ENCODE measurements at regions not wholly inside any gene's neighbourhood (a gene's known extent, or its start where the extent isn't known, plus 50 kb on each side); places are given as distances from the start of the nearest gene placed in this dataset.

DNA sequence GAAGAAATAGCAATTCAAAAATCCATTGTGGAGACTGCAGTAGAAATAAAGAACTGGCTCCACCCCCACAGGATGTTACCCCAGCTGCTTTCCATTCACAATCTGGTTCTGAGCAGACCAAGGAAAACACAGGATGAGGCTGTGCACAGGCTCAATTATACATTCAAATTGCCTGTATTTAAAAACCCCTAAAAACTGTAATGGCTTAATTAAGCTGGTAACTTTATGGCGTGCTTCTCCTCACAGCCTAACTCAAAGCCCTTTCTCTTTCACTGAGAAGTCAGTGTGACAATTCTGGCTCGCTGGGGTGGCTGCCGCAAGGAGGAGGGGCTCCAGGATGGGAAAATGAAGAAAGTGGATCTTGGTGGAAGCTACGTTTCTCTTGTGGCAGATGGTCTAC, 1191.1 kb downstream of the SORCS1 start:
- DNase-seq: peak; percentile 5

DNA sequence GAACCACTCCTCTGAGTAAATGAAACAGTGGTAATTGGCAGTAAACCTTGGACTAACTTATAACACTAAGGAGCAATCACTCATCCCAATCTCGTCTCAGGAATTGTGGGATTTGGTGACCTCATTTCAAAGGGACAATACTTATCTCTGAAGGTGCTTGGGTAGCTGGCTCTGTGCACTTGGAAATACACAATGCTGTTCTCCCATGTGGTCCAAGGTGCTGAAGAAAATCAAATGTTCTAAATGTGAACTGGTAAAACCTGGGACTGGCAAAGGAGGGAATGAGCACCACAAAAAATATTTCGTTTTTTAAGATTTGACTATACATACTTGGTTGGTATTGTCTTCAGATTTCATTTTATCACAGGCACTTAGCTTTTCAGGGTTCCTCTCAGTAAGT, 1193.0 kb downstream of the SORCS1 start:
- no peak for DNase-seq

DNA sequence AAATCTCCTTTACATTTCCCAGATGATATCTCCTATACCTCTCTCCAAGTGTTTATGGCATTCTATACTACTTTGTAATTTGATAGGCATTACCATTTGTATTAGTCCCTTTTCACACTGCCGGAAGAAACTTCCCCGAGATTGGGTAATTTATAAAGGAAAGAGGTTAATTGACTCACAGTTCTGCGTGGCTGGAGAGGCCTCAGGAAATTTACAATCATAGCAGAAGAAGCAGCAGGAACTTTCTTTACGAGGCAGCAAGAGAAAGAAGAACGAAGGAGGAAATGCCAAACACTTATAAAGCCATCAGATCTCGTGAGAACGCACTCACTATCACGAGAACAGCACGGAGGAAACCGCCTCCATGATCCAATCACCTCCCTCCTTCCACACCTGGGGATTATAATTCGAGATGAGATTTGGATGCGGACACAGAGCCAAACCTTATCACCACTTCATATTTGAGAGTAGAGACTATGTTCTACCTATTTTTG, 1194.6 kb downstream of the SORCS1 start:
- no peak for DNase-seq

DNA sequence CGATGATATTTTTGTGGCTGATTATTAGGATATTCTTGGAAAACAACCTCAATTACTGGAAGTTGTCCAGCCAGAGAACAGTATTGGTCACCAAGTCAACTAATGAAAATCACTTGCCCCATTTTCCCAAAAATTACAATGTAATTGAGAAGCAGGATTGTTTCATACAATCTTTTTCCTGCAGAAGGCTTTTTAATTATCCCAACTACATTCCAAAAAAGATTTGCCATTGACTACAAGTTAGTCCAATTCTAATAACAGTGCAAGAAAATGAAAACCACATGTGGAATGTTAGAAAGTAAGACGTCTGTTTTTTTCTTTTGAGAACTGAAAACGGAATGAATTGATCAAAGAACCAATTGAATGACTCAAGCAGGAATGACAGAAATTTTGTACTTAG, 1195.8 kb downstream of the SORCS1 start:
- DNase-seq: no peak

DNA sequence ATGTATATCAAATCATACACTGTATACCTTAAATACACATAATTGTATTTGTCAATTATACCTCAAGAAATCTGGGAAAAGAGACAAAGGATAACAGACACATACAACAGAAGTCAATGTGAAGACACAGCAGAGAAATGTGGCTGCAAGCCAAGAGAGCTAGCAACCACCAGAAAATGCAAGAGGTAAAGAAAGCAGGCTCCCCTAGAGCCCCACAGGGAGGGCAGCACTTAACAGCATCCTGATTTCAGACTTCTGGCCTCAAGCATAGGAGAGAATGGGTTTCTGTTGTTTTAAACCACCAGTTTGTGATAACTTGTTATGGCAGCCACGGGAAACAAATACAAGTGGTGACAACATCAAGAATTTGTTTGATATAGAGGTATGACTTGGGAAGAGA, 1197.2 kb downstream of the SORCS1 start:
- no peak for DNase-seq

DNA sequence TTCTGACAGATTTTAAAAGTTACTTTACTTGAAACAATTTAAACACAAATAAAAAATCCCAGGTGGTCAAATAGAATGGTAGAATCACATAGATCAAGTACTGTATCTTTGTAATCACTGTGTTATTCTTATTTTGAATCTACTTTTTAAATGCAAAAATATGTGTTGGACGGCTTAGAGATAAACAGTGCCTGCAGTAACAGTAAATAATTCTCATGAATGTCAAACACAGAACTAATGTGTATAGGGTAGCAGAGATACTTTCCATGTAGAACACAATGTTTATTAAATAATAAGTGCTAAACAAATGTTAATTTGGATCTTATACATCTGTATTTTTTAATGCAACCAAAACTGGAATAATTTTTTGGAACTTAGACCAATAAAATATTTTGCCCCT, 1199.4 kb downstream of the SORCS1 start:
- DNase-seq: no peak

DNA sequence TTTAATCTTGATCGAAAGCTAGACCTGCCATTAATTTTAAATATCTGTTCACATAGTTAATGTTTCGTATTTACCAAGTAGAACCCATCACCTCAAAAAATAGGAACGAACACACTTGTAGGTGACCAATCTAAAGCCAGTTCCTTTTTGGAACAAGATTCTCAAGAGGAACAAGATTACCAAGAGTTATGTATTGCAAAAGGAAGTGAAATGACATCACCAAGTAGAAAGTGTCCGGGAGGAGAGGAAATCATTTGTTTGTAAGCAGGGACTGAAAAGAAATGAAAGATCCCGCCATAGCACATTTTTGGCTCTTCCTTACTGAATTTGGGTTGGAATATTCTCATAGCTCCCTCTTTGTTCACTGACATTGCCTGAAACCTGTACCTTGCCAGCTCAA, 1200.5 kb downstream of the SORCS1 start:
- DNase-seq: no peak

DNA sequence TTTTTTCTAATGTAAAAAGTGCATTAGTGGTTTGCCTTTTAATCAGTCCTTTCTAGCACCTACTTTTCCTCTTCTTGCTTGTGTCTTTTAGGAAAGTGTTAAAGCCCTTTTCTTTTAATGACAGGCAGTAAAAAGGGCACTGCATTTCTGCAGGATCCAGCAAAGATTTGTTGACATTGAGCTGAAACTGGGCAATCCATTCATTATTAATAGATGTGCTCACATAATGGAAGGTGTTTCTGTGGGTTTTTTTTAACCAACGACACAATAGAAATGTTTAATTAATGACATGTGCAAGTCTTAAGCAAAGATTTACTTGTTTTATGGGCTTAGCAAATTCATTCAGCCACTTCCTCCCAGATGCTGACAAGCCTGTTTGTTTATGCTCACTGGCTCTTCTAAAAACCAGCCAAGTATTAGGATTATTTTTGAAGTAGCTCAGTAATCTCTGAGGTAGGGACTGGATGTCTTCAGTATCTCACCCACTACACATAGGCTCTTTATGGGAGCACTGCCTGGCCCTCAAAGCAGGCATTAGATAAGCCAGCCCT, 1201.1 kb downstream of the SORCS1 start:
- no peak for DNase-seq

DNA sequence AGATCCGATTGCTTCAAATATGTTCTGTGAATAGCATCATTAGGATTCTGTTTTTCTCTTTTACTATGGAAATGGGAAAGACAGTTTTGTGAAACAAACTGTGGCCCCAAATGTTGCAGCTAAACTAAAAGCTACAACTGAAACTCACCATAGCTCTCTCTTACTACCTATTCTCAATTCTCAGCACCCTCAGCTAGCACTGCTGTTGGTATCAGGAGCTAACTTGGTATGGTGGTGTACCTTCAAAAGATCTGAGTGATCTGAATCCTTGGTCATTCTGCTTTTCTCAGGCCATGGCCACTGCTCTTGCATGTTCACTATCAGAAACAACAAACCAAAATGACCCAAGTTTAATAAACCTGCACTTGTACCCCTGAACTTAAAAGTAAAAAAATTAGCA, 1208.0 kb downstream of the SORCS1 start:
- no peak for DNase-seq

DNA sequence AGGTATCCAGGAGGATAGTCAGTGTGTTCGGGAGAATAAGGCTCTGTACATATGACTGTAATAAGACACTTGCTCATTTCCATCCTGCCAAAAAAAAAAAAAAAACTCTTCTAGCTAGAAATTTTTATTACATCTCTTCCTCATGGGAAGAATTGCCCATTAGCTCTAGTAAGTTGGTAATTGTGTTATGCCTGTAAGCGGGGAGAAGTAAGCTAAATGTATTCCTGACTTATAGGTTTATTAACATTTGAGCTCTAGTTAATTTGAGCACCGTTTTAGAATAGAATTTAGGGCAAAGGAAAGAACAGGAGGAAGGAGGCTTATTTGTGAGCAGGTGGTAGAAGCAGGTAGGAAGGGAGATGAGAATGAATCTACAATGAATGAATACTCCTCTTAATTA, 1210.6 kb downstream of the SORCS1 start:
- DNase-seq: no peak

DNA sequence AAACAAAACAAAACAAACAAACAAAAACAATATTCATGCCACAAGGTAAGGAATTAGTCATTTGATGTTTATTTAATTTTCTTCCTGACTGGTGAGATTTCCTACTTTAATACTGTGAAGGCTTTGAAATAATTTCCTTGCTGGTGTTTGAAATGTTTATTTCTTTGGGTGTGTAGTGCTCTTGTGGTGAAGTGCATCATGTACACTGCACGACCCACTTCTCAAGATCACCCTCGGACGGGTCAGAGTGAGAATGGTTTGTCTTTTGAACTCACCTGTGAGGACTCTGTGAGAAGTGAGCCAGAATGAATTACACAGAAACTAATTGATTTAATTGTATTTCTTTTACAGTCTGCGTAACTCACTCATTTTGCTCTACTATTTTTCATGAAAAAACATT, 1211.5 kb downstream of the SORCS1 start:
- DNase-seq: no peak

DNA sequence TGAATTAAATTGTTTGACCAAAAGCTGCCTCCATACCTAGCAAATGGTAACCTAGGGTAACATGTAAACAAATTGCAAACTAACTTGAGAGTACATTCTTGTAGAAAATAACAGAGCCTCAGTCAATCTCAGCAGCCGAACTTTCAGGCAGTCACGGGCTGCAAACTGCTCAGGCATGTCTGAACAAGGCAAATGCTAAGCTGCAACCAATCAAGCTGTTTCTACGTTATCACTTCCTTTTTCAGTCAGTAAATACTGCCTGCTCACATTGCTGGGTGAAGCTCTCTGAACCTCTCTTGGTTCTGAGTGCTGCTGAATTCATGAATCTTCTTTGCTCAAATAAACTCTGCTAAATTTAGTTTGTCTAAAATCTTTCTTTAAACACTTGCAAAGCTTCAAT, 1212.4 kb downstream of the SORCS1 start:
- DNase-seq: peak; percentile 22

DNA sequence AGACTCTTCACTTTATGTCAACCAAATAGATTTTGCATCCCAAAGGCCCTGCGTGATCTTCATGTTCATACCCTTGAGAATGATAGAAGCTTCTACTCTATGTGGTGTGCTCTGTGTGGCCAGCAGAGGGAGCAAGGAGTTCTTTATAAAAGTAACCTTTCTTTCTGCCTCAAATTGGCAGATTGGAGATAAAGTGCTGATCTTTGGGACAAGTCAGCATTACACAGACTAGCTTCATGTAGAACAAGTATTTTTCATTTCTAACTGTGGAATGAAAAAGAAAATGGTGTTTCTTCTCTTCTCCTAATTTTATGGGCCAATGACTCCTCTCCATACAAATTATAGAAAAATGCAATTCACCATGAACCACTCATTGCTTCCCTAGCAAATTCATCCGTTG, 1214.1 kb downstream of the SORCS1 start:
- DNase-seq: peak; percentile 54

DNA sequence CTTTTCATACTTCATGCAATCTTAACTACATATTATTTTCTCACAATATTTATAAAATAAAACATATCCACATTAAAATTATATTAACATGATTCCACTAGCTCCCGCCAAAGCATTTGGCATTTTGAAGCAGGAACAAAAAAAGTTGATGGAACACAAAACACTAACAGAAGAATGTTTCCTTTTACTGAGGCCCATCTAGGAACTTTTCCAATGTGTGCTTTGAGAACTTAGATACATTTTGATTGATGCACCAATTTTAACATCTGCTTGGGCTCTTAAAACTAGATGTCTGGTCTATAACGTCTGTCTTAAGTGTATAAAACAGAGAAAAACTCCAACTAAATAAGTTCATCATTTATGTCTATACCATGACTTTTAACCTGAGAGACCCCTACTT, 1214.8 kb downstream of the SORCS1 start:
- DNase-seq: no peak

DNA sequence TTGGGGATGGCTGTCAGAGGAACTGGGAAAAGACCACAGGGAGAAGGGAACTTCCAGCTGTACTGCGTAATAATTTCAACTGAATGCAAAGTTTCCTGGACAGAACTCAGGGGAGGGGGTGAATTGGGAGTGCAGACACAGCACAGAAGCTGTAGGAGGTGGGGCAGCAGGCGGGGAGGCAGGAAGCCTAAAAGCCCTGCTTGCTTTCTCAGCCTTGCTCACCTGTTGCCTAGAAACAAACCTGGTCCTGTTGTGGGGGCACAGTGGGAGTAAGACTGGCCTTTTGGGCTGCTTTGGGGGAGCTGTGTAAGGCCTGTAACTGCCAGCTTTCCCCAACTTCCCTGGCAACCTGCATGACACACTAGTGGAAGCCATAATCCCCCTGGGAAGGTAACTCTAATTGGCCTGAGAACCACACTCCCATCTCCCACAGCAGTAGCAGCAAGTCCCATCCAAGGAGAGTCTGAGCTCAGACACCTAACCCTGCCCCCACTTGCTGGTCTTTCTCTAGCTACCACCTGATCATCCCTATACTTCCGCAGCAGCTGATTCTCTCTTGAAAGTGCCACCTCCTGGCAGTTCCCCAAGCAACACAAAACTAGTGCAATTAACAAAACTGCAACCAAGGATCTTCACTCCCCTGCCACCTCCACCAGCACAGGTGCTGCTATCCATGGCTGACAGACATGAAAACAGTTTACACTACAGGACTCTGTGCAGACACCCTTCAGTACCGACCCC, 1239.3 kb downstream of the SORCS1 start:
- no peak for DNase-seq

DNA sequence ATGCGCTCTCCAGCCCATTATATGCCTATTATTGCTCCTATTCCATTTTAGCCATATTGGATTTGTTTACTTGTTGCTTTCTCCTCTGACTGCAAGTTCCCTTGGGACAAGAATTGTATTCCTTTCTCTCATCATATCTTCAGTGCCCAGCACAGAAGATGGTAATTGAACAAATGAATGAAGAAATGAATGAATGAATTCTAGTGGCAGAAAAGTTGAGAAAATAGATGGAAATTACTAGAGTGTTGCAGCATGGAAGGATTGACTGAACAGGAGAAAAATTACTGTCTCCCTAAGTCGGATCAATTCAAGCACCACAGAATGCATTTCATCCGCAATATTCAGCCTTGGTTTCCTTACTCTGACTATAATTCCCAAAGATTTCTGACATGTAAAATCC, 1243.2 kb downstream of the SORCS1 start:
- DNase-seq: no peak

DNA sequence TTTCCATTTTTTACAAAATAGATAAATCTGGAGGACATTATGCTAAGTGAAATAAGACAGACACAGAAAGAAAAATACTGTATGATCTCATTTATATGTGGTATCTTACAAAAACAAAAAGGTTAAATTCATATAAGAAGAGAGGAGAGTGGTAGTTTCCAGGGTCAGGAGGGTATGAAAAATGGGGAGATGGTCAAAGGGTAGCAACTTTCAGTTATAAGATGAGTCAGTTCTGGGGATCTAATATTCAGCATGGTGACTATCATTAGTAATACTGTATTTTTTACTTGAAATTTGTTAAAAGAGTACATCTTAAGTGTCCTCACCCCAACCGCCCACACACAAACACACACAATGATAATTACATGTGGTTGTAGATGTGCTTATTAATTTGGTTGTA, 1250.1 kb downstream of the SORCS1 start:
- no peak for DNase-seq

DNA sequence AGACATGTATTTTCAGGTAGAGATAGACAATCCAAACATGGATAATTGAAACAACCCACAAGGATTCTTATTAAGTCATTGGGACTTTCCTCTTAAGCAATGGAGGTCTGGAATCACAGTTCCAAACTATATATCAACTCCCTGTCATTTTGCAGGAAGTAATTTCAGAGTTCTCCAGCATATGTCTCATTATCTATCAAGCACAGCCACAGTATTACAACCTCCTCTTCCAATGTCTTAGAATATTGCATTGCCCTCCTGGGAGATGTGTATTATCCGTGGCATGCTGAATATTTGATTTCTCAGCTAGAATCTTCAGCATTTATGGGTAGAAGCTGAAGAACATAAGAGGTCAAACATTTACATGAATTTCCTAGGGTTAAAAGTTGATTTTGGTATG, 1255.8 kb downstream of the SORCS1 start:
- no peak for DNase-seq

DNA sequence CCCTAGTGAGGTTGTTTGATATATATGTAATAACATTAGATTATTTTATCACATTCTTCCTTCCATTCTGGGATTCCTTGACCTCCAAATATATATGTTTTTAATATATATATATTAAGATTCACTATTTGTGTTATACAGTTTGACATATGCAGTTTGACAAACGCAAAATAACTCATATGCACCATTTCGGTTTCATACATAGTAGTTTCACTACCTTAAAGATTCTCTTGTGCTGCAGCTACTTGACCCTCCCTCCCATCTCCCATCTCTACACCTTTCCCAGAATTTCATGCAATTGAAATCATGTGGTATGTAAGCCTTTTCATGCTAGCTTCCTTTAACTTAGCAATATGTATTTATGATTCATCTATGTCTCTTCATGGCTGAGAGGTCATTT, 1244.4 kb downstream of the SORCS3 start:
- no peak for DNase-seq

DNA sequence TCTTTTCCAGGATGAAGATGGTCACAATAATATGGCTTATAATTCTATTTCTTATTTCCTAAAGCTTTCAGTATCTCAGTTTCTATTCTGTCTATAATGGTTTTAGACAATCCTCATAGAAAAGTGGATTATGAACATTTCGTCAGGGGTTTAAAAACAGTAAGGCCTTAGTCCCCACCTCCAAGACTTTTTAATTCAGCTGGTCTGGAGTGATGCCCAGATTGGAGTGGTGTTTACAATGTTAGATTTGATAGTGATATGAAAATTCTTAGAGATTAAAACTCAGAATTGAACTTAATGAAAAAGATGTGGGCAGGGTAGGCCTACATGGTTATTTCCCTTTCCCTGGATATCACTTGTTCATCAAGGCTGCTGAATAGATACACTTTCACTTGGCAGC, 1238.3 kb downstream of the SORCS3 start:
- no peak for DNase-seq

DNA sequence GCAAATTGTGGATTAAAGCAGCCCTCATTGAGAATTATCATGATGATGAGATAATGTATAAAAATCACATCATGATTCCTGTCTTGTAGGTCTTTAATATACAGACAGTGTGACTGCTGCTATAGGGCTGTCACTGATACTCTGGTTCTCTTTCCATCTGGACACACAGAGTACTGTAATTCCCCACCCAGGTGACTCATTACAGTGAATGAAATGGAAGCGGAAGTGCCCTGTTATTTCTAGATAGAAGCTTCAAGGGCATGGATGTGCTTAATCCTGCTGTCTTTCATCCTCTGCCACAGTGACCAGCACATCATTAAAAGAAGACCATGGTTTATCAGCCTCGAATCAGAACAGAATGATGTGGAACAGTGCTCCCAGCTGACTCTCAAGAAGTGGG, 1234.0 kb downstream of the SORCS3 start:
- no peak for DNase-seq

DNA sequence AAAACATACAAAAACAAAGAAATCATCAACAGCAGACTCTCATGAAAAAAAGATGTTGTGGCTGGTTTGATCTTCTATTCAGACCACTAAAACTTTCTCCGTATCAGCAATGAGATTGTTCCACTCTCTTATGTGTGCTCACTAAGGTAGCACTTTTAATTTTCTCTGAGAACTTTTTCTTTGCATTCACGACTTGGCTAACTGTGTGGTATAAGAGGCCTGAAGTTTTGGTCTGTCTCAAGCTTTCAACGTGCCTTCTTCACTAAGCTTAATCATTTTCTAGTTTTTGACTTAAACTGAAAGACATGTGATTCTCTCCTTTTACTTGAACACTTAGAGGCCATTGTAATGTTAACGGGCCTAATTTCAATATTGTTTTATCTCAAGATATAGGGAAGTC, 1231.6 kb downstream of the SORCS3 start:
- DNase-seq: no peak

DNA sequence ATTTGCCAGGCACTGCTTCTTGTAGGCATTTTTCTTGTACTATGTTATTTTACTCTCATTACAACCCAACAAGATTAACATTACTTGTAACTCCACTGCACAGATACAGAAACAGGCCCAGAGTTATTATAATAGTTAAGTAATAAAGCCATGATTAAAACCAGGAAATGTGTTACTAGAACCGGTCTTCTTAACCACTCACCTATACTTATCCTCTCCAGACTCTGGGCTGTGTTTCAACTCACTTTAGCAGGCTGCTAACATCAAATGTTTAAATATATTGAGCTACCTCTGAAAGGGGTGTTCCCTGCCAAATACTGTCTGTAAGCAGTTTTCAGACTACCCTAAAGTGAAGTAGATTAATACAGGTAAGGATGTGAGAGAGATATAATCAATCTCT, 1227.8 kb downstream of the SORCS3 start:
- no peak for DNase-seq

DNA sequence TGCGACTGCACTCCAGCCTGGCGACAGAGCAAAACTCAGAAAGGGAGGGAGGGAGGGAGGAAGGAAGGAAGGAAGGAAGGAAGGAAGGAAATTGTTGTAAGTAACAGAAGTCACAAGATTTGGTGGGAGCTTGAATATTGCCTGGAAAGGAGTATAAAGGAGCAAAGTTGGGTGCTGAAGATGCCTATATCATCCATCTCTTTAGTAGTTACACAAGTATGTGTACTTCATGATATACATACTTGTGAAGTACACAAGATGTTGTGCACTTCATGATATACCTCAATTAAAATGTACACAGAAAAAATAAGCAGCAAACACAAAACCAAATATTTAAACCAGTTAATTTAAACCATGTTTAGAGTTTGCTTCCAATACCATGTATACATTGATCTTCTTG, 1223.8 kb downstream of the SORCS3 start:
- DNase-seq: no peak

All from fibroblast of skin of back (primary cell).